ENCODE measurements at regions not wholly inside any gene's neighbourhood (a gene's known extent, or its start where the extent isn't known, plus 50 kb on each side); places are given as distances from the start of the nearest gene placed in this dataset.

DNA sequence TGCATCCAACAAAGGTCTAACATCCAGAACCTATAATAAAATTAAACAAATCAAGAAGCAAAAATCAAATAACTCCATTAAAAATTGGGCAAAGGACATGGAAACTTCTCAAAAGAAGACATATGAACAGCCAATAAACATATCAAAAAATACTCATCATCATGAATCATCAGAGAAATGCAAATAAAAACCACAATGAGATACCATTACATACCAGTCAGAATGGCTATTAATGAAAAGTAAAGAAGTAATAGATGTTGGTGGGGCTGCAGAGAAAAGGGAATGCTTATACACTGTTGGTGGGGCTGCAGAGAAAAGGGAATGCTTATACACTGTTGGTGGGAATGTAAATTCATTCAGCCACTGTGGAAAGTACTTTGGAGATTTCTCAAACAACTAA lies 465.8 kb downstream of the ZIC3 start:
- DNase-seq (ENCODE audit: low read depth, low spot score) (no peak), ATAC-seq (no peak)
- H3K27ac ChIP-seq (ENCODE audit: low read depth, low read length), result no peak overlapping the region
- H3K9ac ChIP-seq (ENCODE audit: low read length), result no peak overlapping the region
- CTCF ChIA-PET, result no interaction called here
- no peaks in the 10 kb centered on the region for H3K36me3 ChIP-seq (ENCODE audit: control insufficient read depth in 1 of 2, insufficient read depth in 2 of 2, low read length in 2 of 2)
- no peaks in the 10 kb centered on the region for H3K9me2 ChIP-seq (ENCODE audit: insufficient read depth)
- POLR2A ChIA-PET, result no interaction called here
- no peaks in the 10 kb centered on the region for H3K27me3 ChIP-seq (ENCODE audit: insufficient read depth, low read length)
- intact Hi-C loops (cut with micrococcal nuclease), result no loop called here
- no peaks in the 10 kb centered on the region for H4K20me1 ChIP-seq (ENCODE audit: insufficient read depth)
- H2AFZ ChIP-seq (ENCODE audit: low read depth, low read length, poor library complexity, severe bottlenecking), result no peak overlapping the region
- no peaks in the 10 kb centered on the region for H3K79me2 ChIP-seq (ENCODE audit: insufficient read depth, low read length)
- RAD21 ChIA-PET (ENCODE audit: low non-redundant PET in 1 of 2, low total read pairs in 2 of 2, uncharacterized antibody in 2 of 2, unreplicated experiment in 2 of 2), result no interaction called here
- no TSS peak for BruUV-seq (replicated peaks)
- H3K4me3 ChIP-seq (replicated peaks in 1 of 2; ENCODE audit: low read depth in 1 of 2, low read length in 2 of 2), result no peak overlapping the region
- H3K4me1 ChIP-seq (ENCODE audit: control insufficient read depth in 1 of 2, insufficient read depth in 2 of 2, low read length in 2 of 2), result no peaks in the 10 kb centered on the region
- H3K9me3 ChIP-seq (ENCODE audit: control insufficient read depth in 1 of 2, insufficient read depth in 1 of 2, low read depth in 1 of 2, low read length in 2 of 2), result no peaks in the 10 kb centered on the region
- no peak for TF ChIP-seq YY1 (IDR thresholded peaks at IDR 0.05; ENCODE audit: extremely low read depth, insufficient replicate concordance, low read depth, low read length)
- TF ChIP-seq, protein P1, sequence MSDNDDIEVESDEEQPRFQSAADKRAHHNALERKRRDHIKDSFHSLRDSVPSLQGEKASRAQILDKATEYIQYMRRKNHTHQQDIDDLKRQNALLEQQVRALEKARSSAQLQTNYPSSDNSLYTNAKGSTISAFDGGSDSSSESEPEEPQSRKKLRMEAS (IDR thresholded peaks at IDR 0.05), result no peak
- TF ChIP-seq SIN3A (IDR thresholded peaks at IDR 0.05; ENCODE audit: low read depth), result no peak
- no peak for TF ChIP-seq CBX3 (IDR thresholded peaks at IDR 0.05; ENCODE audit: low read depth)
- no peak for TF ChIP-seq POLR2AphosphoS5 (IDR thresholded peaks at IDR 0.05; ENCODE audit: low read depth, low read length)
- TF ChIP-seq, protein P2, sequence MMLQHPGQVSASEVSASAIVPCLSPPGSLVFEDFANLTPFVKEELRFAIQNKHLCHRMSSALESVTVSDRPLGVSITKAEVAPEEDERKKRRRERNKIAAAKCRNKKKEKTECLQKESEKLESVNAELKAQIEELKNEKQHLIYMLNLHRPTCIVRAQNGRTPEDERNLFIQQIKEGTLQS (IDR thresholded peaks at IDR 0.05), result no peak
- TF ChIP-seq SRF (IDR thresholded peaks at IDR 0.05; ENCODE audit: low read depth), result no peak
- no peak for TF ChIP-seq ELF1 (IDR thresholded peaks at IDR 0.05; ENCODE audit: borderline replicate concordance, low read depth)
- no peak for TF ChIP-seq TCF7L2 (IDR thresholded peaks at IDR 0.05; ENCODE audit: borderline replicate concordance, extremely low read depth, insufficient read depth, insufficient read length)
- TF ChIP-seq ZFX (IDR thresholded peaks at IDR 0.05), result no peak
- TF ChIP-seq POLR2A (IDR thresholded peaks at IDR 0.05; ENCODE audit: borderline replicate concordance, extremely low read depth, insufficient read depth, insufficient read length), result no peak
- TF ChIP-seq SP1 (IDR thresholded peaks at IDR 0.05; ENCODE audit: low read depth), result no peak
- TF ChIP-seq, protein P3, sequence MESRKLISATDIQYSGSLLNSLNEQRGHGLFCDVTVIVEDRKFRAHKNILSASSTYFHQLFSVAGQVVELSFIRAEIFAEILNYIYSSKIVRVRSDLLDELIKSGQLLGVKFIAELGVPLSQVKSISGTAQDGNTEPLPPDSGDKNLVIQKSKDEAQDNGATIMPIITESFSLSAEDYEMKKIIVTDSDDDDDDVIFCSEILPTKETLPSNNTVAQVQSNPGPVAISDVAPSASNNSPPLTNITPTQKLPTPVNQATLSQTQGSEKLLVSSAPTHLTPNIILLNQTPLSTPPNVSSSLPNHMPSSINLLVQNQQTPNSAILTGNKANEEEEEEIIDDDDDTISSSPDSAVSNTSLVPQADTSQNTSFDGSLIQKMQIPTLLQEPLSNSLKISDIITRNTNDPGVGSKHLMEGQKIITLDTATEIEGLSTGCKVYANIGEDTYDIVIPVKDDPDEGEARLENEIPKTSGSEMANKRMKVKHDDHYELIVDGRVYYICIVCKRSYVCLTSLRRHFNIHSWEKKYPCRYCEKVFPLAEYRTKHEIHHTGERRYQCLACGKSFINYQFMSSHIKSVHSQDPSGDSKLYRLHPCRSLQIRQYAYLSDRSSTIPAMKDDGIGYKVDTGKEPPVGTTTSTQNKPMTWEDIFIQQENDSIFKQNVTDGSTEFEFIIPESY (IDR thresholded peaks at IDR 0.05; ENCODE audit: extremely low read depth, insufficient replicate concordance, low read length), result no peak
- H3K4me2 ChIP-seq (ENCODE audit: low read length), result no peak overlapping the region
